Type B pancreatic cell (in vitro differentiated cells): ENCODE measurements at regions not wholly inside any gene's neighbourhood (a gene's known extent, or its start where the extent isn't known, plus 50 kb on each side); places are given as distances from the start of the nearest gene placed in this dataset.

Source experiments
- DNase-seq: peaks from one replicate; pipeline ENCODE4 v3.0.0; 2021; ENCODE audit warnings: mixed read lengths; ENCODE audit not compliant: unreplicated experiment; ENCODE audit errors: extremely low spot score
- H3K27ac Mint-ChIP-seq: 2 replicates; pipeline ENCODE4 v1.8.0; 2021; ENCODE audit warnings: mild to moderate bottlenecking, mixed read lengths
- H3K27me3 Mint-ChIP-seq: 2 replicates; pipeline ENCODE4 v1.8.0; 2021; ENCODE audit warnings: mixed read lengths
- H3K36me3 Mint-ChIP-seq: 2 replicates; pipeline ENCODE4 v1.8.0; 2021; ENCODE audit warnings: mixed read lengths
- H3K4me1 Mint-ChIP-seq: one replicate; pipeline ENCODE4 v1.8.0; 2021; ENCODE audit warnings: mixed read lengths; ENCODE audit not compliant: unreplicated experiment
- H3K4me3 Mint-ChIP-seq: 2 replicates; pipeline ENCODE4 v1.8.0; 2021; ENCODE audit warnings: mild to moderate bottlenecking, mixed read lengths
- H3K9me3 Mint-ChIP-seq: 2 replicates; pipeline ENCODE4 v1.8.0; 2021; ENCODE audit warnings: mixed read lengths
- CTCF ChIP-seq: fragments of 200-600 bp; sonication (generic); conservative IDR thresholded peaks from 2 replicates; pipeline ENCODE4 v1.5.0; 2021; ENCODE audit warnings: antibody characterized with exemption, mild to moderate bottlenecking

GRCh38 chr11:95566211-95566610, 223.4 kb downstream of the FAM76B start:
- Mint-ChIP-seq H3K4me3 (no peak overlapping the region), H3K27me3 (peaks cover 6% of the 10 kb centered on the region), H3K9me3 (peaks cover 26% of the 10 kb centered on the region), H3K27ac (no peak overlapping the region), H3K36me3 (peaks cover 7% of the 10 kb centered on the region), H3K4me1 (peaks cover 29% of the 10 kb centered on the region)
- DNase-seq, result no peak
- TF ChIP-seq CTCF, result no peak

GRCh38 chr11:95565724-95566141, 223.8 kb downstream of the FAM76B start:
- peaks cover 7% of the 10 kb centered on the region for H3K36me3 Mint-ChIP-seq
- H3K9me3 Mint-ChIP-seq, result peaks cover 26% of the 10 kb centered on the region
- peaks cover 29% of the 10 kb centered on the region for H3K4me1 Mint-ChIP-seq
- no peak overlapping the region for H3K27ac Mint-ChIP-seq
- H3K4me3 Mint-ChIP-seq, result no peak overlapping the region
- DNase-seq, result no peak
- TF ChIP-seq CTCF, result no peak
- H3K27me3 Mint-ChIP-seq, result peaks cover 6% of the 10 kb centered on the region

GRCh38 chr11:95563859-95564258, 225.7 kb downstream of the FAM76B start:
- DNase-seq, result no peak
- Mint-ChIP-seq H3K36me3 (peaks cover 4% of the 10 kb centered on the region), H3K27ac (no peak overlapping the region), H3K4me1 (peaks cover 40% of the 10 kb centered on the region), H3K4me3 (no peak overlapping the region), H3K9me3 (peaks cover 19% of the 10 kb centered on the region), H3K27me3 (peaks cover 6% of the 10 kb centered on the region)
- no peak for TF ChIP-seq CTCF

- Mint-ChIP-seq H3K27me3 (peaks cover 6% of the 10 kb centered on the region), H3K27ac (no peak overlapping the region), H3K4me3 (peak overlapping the region; percentile 24), H3K9me3 (peaks cover 15% of the 10 kb centered on the region), H3K36me3 (peaks cover 4% of the 10 kb centered on the region), H3K4me1 (peaks cover 45% of the 10 kb centered on the region)
- DNase-seq, result no peak
- no peak for TF ChIP-seq CTCF
These were observed 226.4 kb downstream of the FAM76B start for GRCh38 chr11:95563173-95563572.

- Mint-ChIP-seq H3K9me3 (peaks cover 13% of the 10 kb centered on the region), H3K27ac (peak overlapping the region; percentile 13), H3K27me3 (peaks cover 6% of the 10 kb centered on the region), H3K36me3 (peaks cover 4% of the 10 kb centered on the region), H3K4me1 (peaks cover 51% of the 10 kb centered on the region), H3K4me3 (no peak overlapping the region)
- no peak for DNase-seq
- TF ChIP-seq CTCF, result no peak
These were observed 227.2 kb downstream of the FAM76B start for GRCh38 chr11:95562196-95562921.
